CD4-positive, alpha-beta T cell treated with Interleukin-17A for 4 hours (primary cell): ENCODE measurements at regions not wholly inside any gene's neighbourhood (a gene's known extent, or its start where the extent isn't known, plus 50 kb on each side); places are given as distances from the start of the nearest gene placed in this dataset.

Experiments
- DNase-seq: peaks from one replicate; pipeline ENCODE4 v3.0.0-alpha.2; 2020; ENCODE audit warnings: mixed read lengths

- no peak for DNase-seq
These were observed 79.0 kb upstream of the PDE10A start for GRCh38 chr6:165742047-165742446.

GRCh38 chr6:165737396-165737795, 74.4 kb upstream of the PDE10A start:
- no peak for DNase-seq

GRCh38 chr6:165735065-165735464, 72.0 kb upstream of the PDE10A start:
- no peak for DNase-seq

- no peak for DNase-seq
These were observed 70.4 kb upstream of the PDE10A start for GRCh38 chr6:165733489-165733791.

GRCh38 chr6:165732696-165733488, 69.9 kb upstream of the PDE10A start:
- no peak for DNase-seq

- peak; percentile 15 for DNase-seq
These were observed 66.4 kb upstream of the PDE10A start for GRCh38 chr6:165729307-165729936.

- DNase-seq, result no peak
These were observed 65.2 kb upstream of the PDE10A start for GRCh38 chr6:165728216-165728615.

- DNase-seq, result no peak
These were observed 63.9 kb upstream of the PDE10A start for GRCh38 chr6:165726965-165727381.

GRCh38 chr6:165726290-165726875, 63.3 kb upstream of the PDE10A start:
- no peak for DNase-seq

- DNase-seq, result no peak
These were observed 62.2 kb upstream of the PDE10A start for GRCh38 chr6:165725201-165725600.

GRCh38 chr6:165723326-165723725, 60.3 kb upstream of the PDE10A start:
- DNase-seq, result no peak

- DNase-seq, result no peak
These were observed 59.0 kb upstream of the PDE10A start for GRCh38 chr6:165722022-165722421.

GRCh38 chr6:165721356-165721755, 58.3 kb upstream of the PDE10A start:
- DNase-seq, result no peak

- DNase-seq, result no peak
These were observed 55.5 kb upstream of the PDE10A start for GRCh38 chr6:165718491-165718891.

GRCh38 chr6:165717732-165718465, 54.9 kb upstream of the PDE10A start:
- no peak for DNase-seq

- no peak for DNase-seq
These were observed 53.8 kb upstream of the PDE10A start for GRCh38 chr6:165716886-165717285.

GRCh38 chr6:165715428-165715827, 52.4 kb upstream of the PDE10A start:
- DNase-seq, result no peak

GRCh38 chr6:165714907-165715306, 51.9 kb upstream of the PDE10A start:
- no peak for DNase-seq

GRCh38 chr6:165713845-165714466, 50.9 kb upstream of the PDE10A start:
- no peak for DNase-seq
